GM21825 (cell line): ENCODE measurements at regions not wholly inside any gene's neighbourhood (a gene's known extent, or its start where the extent isn't known, plus 50 kb on each side); places are given as distances from the start of the nearest gene placed in this dataset.

Experiments used
- ATAC-seq: cut with Tn5 transposase; IDR thresholded peaks from one replicate; pipeline ENCODE4 v1.9.1; 2021; ENCODE audit warnings: mild to moderate bottlenecking, moderate library complexity; ENCODE audit not compliant: unreplicated experiment

DNA sequence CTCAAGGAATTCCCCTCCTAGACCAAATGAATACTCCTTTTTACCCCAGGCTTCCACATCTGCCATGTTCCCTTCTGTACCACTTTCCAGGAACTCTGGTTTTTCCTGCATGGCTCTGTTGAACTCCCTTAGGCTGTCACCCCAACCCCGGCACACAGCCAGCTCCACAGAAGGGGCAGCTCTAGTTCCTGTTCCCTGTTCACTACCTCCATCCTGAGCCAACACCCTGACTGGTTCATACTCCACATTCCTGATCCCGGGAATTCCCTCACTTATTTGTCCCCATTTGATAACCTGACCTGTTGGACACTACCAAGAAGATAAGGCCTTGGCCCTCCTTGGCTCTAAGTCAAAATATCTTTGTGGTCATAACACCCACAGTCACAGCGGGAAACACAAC, 280.9 kb upstream of the RAB6C start:
- no peak for ATAC-seq

- ATAC-seq: no peak
Observed at GRCh38 chr2:129699781-129700573, 279.5 kb upstream of the RAB6C start.

- ATAC-seq: no peak
Observed at GRCh38 chr2:129702416-129703176, 276.9 kb upstream of the RAB6C start.

DNA sequence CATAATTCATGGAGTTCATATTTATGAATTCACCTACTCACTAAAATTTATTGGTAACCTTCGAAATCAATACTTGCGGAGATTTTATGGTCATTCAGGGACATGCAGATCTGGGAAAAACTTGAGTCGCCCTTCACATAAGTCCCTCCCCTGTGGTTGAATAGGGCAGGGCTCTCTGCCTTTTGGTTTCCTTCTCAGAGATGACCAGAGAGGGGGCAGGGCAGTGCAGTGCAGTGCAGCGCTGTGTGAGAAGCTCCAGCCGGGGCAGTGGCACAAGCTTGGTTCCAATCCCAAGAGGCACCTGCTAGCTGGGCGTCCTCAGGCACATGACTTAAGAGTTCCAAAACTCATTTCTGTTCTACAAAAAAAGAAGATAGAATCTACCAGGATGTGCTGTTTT, 274.4 kb upstream of the RAB6C start:
- no peak for ATAC-seq

DNA sequence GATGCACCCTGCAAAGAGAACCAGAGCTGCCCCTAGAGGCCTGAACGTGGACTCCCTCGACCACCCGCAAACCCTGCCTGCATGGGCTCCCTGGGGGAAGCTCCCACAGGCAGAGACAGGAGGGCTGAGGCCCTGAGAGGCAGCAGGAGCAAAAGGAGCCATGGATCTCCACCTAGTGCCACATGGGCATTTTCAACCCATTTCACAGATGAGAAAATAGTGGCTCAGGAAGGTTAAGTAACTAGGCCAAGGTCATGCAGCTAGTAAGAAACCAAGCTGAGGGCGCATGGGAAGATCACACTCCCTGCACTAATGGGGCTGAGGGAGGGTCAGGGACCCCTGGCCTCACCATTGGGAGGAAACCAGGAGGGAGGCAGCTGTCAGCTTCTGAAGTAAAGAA, 271.7 kb upstream of the RAB6C start:
- no peak for ATAC-seq

DNA sequence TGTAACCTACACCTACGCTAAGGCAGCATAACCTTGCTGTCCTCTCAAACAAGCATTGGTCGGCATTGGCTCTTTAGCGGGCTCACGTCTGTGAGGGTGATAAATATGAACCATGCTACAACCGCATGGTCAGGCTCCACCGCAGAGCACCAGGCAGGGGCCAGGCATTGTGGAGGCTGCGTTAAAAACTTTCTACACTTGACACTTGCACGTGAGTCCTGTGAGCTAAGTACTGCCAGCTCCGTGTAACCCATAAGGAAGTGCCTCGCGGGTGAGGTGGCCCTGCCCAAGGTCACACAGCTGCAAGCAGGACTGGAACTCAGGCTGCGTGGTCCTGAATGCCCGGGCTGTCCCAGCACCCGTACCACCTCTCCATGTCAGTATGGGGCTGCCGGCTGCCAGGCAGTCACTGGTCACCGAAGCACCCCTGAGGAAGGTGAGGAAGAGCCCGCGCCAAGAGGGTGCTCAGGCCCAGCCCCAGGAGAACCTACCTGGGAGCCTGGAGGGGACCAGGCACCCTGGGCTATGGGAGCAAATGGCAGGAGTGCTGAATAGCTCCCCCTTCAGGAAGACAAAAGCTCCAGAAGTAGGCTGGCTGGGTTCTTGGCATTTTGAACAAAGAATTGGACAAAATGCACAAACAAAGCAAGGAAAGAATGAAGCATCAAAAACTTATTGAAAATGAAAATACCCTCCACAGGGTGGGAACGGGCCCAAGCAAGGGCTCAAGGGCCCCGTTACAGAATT, 271.1 kb upstream of the RAB6C start:
- ATAC-seq: no peak

- no peak for ATAC-seq
Observed at GRCh38 chr2:129709001-129709955, 270.2 kb upstream of the RAB6C start.

- ATAC-seq: no peak
Observed at GRCh38 chr2:129709956-129710598, 269.4 kb upstream of the RAB6C start.

DNA sequence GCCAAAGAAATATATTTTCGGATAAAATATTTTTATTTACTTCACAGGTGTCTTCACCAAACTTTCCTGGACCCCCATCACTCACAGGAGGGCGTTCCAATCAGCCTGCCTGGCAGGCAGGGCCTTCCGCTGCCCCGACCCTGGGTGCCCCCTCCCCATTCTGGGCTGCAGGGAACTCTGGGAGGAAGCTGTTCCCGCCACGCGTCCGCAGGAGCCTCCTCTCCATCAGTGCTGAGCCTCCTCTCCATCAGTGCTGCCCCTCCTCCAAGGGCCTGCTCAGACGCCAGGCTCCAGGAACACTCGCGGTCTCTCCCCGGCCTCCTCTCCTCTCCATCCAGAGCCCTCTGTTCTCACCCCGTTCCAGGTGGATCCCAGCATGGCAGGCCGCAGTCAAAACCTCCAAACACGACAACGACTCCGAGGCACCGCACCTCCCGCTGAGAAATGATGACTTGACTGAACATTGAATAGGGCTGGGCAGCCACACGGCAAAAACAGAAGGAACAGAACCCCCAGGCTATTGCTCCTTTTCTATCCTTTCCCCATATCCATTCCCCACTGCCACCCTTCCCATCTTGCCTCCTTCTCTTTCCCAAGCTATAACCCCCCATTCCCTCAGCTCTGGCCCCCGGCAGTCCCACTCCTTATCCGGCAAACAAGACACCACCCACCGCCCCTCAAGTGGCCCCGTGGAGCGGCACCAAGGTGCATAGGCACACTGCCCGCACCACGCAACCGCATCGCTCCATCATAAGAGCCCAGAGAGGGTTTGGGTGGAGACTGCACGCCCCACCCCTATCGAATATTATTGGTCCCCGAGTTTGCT, 268.6 kb upstream of the RAB6C start:
- no peak for ATAC-seq

DNA sequence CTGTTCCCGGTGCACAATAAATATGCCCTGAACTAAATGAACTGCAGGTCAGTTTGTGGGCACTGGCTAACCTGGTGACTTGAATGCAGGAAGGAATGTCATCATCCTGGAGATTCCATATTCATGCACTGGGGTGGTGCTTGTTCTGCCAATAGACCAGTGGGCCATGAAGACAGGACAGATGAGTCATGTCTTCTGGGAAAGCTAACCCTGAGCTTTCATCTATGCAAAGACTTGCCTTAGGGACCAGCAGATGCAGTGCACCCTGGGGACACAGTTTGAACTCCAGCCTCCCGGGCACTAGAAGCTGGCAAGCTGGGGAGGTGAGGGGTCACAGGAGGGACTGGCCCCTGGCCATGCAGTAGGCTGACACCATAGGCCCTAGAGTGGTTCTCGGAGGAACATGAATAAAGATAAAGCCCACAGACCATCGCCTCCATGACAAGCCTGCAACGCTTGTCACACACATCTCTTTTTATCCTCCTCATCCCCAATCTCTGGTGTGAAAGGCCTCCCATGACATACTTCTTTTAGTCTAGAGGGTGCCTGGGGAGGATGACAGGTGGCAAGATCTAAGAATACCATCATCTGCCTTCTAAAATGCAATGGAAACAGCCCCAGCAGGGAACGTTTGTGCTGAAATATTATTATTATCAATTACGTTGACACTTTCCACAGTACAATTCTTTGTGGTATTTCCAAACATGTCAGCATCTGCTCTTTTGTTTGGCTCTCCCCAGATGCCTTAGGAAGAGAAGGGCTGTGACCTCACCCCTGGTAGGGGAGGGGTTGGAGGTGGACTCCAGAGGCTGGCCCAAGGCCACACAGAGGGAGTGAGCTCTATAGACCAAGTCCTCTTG, 267.4 kb upstream of the RAB6C start:
- ATAC-seq: no peak

DNA sequence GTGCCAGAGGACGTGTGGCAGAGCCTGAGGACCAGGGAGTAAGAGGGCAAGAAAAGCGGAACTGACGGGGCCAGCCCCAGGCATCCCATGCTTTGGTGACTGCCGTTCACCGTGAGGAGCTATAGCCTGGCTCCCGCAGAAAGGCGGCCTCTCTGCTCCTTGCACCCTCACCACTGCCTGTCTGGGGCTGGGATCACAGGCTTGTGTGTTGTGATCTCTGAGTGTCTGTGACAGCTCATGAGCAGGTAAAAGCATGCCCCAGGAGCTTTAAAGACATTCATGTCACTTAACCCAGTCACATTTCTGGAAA, 266.8 kb upstream of the RAB6C start:
- no peak for ATAC-seq

DNA sequence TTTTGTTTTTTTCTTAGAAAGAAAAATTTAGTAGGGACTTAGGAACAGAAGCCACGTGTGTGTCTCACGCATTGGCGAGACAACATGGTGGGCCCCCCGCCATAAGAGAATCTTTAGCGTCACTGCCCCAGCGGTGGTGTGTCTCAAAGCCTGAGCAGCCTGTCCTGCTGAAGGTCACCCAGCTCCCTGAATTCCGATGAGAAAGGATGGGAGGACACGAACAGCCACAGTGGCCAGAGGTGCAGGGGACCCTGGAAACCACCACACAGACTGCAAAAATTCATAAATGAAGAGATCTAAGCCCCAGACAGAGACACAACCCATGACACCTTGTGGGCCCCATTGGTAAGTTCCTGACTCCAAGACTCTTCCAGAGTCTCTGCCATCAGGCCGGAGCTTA, 266.1 kb upstream of the RAB6C start:
- ATAC-seq: no peak

DNA sequence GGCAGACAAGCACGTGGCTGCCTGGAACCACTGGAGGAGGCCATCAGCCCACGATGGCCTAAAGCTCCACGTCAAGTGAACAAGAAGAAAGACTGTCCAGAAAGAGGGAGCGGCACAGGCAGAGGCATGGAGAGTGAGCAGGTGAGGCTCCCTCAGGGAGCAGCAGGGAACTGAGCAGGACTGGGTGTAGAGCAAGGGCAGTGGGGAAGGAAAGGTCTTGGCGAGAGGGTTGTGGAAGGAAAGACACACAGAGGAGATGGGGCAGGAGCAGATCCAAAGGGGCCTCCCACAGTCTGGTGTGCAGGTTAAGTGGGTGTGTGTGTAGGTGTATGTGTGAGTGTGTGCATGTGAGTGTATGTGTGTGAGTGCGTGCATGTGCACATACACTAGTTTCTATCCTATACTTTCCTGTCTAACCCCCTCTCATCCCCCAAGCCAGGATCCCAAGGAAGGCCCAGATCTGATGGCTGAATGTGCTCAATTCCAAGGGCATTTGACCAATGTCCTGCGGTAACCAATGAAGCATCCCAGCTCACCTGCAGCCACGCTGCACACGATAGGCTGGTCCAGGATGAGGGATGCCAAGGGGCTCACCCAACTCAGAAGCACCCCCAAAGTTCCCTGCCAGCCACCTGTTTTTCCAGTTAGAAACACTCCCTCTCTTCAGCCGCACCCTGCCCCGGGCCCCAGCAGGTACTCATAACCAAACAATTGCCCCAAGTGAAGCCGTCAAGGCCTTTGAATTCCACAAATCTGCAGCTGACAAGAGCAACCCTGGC, 262.5 kb upstream of the RAB6C start:
- no peak for ATAC-seq

GRCh38 chr2:129717560-129718130, 261.8 kb upstream of the RAB6C start:
- no peak for ATAC-seq

DNA sequence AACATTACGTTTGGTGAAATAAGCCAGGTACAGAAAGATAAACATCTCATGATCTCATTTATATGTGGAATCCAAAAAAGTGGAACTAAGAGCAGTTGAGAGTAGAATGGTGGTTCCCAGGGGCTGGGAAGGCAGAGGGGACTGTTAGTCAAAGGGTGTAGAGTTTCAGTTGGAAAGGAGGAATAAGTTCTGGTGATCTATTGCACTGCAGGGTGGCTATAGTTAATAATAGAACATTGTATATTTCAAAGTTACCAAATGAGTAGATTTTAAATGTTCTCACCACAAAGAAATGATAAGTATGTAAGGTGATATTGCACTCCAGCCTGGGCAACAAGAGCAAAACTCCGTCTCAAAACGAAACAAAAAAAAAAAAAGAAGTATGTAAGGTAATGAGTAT, 260.1 kb upstream of the RAB6C start:
- ATAC-seq: no peak

DNA sequence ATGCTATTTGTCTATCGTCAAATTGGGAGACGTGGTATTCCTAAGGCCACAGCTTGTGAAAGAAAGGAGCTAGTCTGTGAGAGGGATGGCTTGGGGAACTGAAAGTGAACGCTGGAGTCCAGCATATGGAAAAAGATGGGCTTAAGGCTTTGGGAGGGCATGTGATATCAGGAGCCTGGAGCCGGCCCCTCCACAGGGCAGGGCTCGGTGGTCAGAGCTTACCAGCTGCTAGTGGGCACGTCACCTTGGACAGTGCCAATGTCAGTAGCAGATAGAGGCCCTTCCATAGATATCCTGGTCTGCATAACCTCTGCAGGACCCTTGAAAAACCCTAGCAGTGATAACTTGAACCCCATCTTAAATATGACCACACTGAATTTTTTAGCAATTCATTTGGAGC, 259.1 kb upstream of the RAB6C start:
- ATAC-seq: no peak

DNA sequence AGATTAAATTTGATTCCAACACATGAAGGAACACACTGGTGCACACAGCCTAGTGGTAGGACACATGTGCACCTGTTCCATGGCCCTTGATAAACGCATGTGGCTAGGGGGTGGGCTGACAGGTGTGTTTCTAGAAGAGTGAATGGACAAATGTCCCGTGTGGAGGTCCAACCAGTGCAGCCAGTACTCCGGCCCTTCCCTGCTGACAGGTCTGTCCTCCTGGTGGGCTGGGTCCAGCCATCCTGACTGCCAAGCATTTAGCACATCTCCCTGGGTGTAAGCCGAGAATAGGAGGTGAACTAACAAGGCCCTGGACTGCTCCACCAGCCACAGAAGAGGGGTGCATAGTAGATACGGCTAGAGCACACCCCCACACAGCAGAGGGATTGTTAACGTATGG, 258.7 kb upstream of the RAB6C start:
- no peak for ATAC-seq
